Testis (tissue), 2 donors: ENCODE measurements at regions not wholly inside any gene's neighbourhood (a gene's known extent, or its start where the extent isn't known, plus 50 kb on each side); places are given as distances from the start of the nearest gene placed in this dataset.

Source experiments
- POLR2A ChIP-seq: fragments of 450-650 bp; IDR thresholded peaks from one replicate; pipeline ENCODE4 v1.6.1; 2017; ENCODE audit warnings: antibody characterized with exemption, mild to moderate bottlenecking, moderate library complexity
- TF ChIP-seq, protein P1 (sequence below), 3 experiments: fragments of 450-650 bp in 2 of 3; fragments of 200-600 bp in 1 of 3; sonication (generic) in 1 of 3; IDR thresholded peaks; one replicate each; pipeline ENCODE4 v1.5.1; 2016 to 2019; ENCODE audit warnings: antibody characterized with exemption in 3 of 3, mild to moderate bottlenecking in 2 of 3, moderate library complexity in 1 of 3

GRCh38 chr5:60382716-60383115 lies 317.2 kb downstream of the DEPDC1B start:
- TF ChIP-seq, protein P1, sequence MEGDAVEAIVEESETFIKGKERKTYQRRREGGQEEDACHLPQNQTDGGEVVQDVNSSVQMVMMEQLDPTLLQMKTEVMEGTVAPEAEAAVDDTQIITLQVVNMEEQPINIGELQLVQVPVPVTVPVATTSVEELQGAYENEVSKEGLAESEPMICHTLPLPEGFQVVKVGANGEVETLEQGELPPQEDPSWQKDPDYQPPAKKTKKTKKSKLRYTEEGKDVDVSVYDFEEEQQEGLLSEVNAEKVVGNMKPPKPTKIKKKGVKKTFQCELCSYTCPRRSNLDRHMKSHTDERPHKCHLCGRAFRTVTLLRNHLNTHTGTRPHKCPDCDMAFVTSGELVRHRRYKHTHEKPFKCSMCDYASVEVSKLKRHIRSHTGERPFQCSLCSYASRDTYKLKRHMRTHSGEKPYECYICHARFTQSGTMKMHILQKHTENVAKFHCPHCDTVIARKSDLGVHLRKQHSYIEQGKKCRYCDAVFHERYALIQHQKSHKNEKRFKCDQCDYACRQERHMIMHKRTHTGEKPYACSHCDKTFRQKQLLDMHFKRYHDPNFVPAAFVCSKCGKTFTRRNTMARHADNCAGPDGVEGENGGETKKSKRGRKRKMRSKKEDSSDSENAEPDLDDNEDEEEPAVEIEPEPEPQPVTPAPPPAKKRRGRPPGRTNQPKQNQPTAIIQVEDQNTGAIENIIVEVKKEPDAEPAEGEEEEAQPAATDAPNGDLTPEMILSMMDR (IDR thresholded peaks at IDR 0.05), result peak in 1 of 3 experiments; percentile 11
- TF ChIP-seq POLR2A, result no peak
